Naive thymus-derived CD8-positive, alpha-beta T cell (primary cell): ENCODE measurements at regions not wholly inside any gene's neighbourhood (a gene's known extent, or its start where the extent isn't known, plus 50 kb on each side); places are given as distances from the start of the nearest gene placed in this dataset.

Experiments used
- ATAC-seq, 2 donors: fragments of 150-1000 bp; cut with Tn5 transposase in 1 of 2; sonication (Bioruptor Pico), chemical (Tn5 transposase) in 1 of 2; 1 replicate in 1 of 2; 2 replicates in 1 of 2; pipeline ENCODE4 v1.10.0; 2021; ENCODE audit warnings: mild to moderate bottlenecking in 2 of 2, moderate library complexity in 2 of 2
- POLR2A ChIA-PET: fragments of 350-600 bp; sonication (Branson Sonifier 250); formaldehyde crosslinking; loops from one replicate; lab custom pipeline; 2021; ENCODE audit warnings: antibody characterized with exemption; lab: Charles Lee
- DNase-seq, 10 donors: peaks; one replicate each; pipeline versions ENCODE4 v3.0.0 to v3.0.0-alpha.2; 2020 to 2022
- H3K27ac Mint-ChIP-seq, 10 donors: one replicate each; pipeline ENCODE4 v1.8.0; 2020 to 2022; ENCODE audit warnings: mild to moderate bottlenecking in 10 of 10, mixed read lengths in 10 of 10, moderate library complexity in 4 of 10, inconsistent platforms in 1 of 10
- H3K27me3 Mint-ChIP-seq, 5 donors: one replicate each; pipeline ENCODE4 v1.8.0; 2021 to 2022; ENCODE audit warnings: mixed read lengths in 5 of 5
- H3K36me3 Mint-ChIP-seq, 3 donors: one replicate each; pipeline ENCODE4 v1.8.0; 2020 to 2022; ENCODE audit warnings: mixed read lengths in 3 of 3, mild to moderate bottlenecking in 2 of 3, inconsistent platforms in 1 of 3
- H3K4me1 Mint-ChIP-seq, 4 donors: one replicate each; pipeline ENCODE4 v1.8.0; 2021 to 2022; ENCODE audit warnings: mixed read lengths in 4 of 4
- H3K4me3 Mint-ChIP-seq, 10 donors: one replicate each; pipeline ENCODE4 v1.8.0; 2020 to 2022; ENCODE audit warnings: mild to moderate bottlenecking in 10 of 10, mixed read lengths in 10 of 10, moderate library complexity in 6 of 10, inconsistent platforms in 1 of 10
- H3K9me3 Mint-ChIP-seq, 9 donors: one replicate each; pipeline ENCODE4 v1.8.0; 2020 to 2022; ENCODE audit warnings: mixed read lengths in 9 of 9, mild to moderate bottlenecking in 3 of 9, inconsistent platforms in 1 of 9, moderate library complexity in 1 of 9

GRCh38 chr2:239728751-239729150 lies 296.4 kb downstream of the NDUFA10 start:
- no peaks in the 10 kb centered on the region for H3K36me3 Mint-ChIP-seq
- ATAC-seq (no peak), DNase-seq (peak in 1 of 10 donors; percentile 47)
- H3K9me3 Mint-ChIP-seq = no peaks in the 10 kb centered on the region
- POLR2A ChIA-PET = no interaction called here
- peaks cover 0 to 5% (median 0%) of the 10 kb centered on the region in 5 donors for H3K27me3 Mint-ChIP-seq
- peaks cover 0 to 5% (median 0%) of the 10 kb centered on the region in 4 donors for H3K4me1 Mint-ChIP-seq
- H3K27ac Mint-ChIP-seq = no peak overlapping the region
- no peak overlapping the region for H3K4me3 Mint-ChIP-seq

- Mint-ChIP-seq H3K4me3 (no peak overlapping the region), H3K27ac (peak overlapping the region in 1 of 10 donors; percentile 50), H3K9me3 (no peaks in the 10 kb centered on the region), H3K27me3 (peaks cover 0 to 5% (median 0%) of the 10 kb centered on the region in 5 donors), H3K36me3 (no peaks in the 10 kb centered on the region), H3K4me1 (peaks cover 0 to 5% (median 0%) of the 10 kb centered on the region in 4 donors)
- POLR2A ChIA-PET = no interaction called here
- no peak for ATAC-seq
- DNase-seq = peak in 1 of 10 donors; percentile 59
Observed at GRCh38 chr2:239727776-239728600, 297.2 kb downstream of the NDUFA10 start.

- ATAC-seq (no peak), DNase-seq (peak in 1 of 10 donors; percentile 46)
- POLR2A ChIA-PET = no interaction called here
Observed at GRCh38 chr2:239727182-239727775, 297.9 kb downstream of the NDUFA10 start.

GRCh38 chr2:239726631-239727181 lies 298.4 kb downstream of the NDUFA10 start:
- no peaks in the 10 kb centered on the region for H3K9me3 Mint-ChIP-seq
- ATAC-seq (no peak), DNase-seq (no peak)
- H3K27ac Mint-ChIP-seq = no peak overlapping the region
- peaks cover 0 to 5% (median 0%) of the 10 kb centered on the region in 4 donors for H3K4me1 Mint-ChIP-seq
- H3K27me3 Mint-ChIP-seq = peaks cover 0 to 5% (median 0%) of the 10 kb centered on the region in 5 donors
- POLR2A ChIA-PET = no interaction called here
- H3K4me3 Mint-ChIP-seq = no peak overlapping the region
- H3K36me3 Mint-ChIP-seq = no peaks in the 10 kb centered on the region

More at GRCh38 chr2:239727182-239727775, 297.9 kb downstream of the NDUFA10 start:
- H3K9me3 Mint-ChIP-seq = no peaks in the 10 kb centered on the region
- no peaks in the 10 kb centered on the region for H3K36me3 Mint-ChIP-seq
- H3K27me3 Mint-ChIP-seq = peaks cover 0 to 5% (median 0%) of the 10 kb centered on the region in 5 donors
- peaks cover 0 to 5% (median 0%) of the 10 kb centered on the region in 4 donors for H3K4me1 Mint-ChIP-seq
- H3K27ac Mint-ChIP-seq = peak overlapping the region in 1 of 10 donors; percentile 50
- H3K4me3 Mint-ChIP-seq = no peak overlapping the region

- no peaks in the 10 kb centered on the region for H3K36me3 Mint-ChIP-seq
- H3K27ac Mint-ChIP-seq = no peak overlapping the region
- DNase-seq = no peak
- H3K9me3 Mint-ChIP-seq = no peaks in the 10 kb centered on the region
- peaks cover 0 to 4% (median 0%) of the 10 kb centered on the region in 4 donors for H3K4me1 Mint-ChIP-seq
- H3K4me3 Mint-ChIP-seq = no peak overlapping the region
- POLR2A ChIA-PET = no interaction called here
- H3K27me3 Mint-ChIP-seq = peaks cover 0 to 3% (median 0%) of the 10 kb centered on the region in 5 donors
- ATAC-seq = no peak
Observed at GRCh38 chr2:239726091-239726591, 299.0 kb downstream of the NDUFA10 start.

- POLR2A ChIA-PET = no interaction called here
- H3K4me1 Mint-ChIP-seq = peaks cover 0 to 2% (median 0%) of the 10 kb centered on the region in 4 donors
- no peaks in the 10 kb centered on the region for H3K9me3 Mint-ChIP-seq
- ATAC-seq = no peak
- H3K27me3 Mint-ChIP-seq = no peaks in the 10 kb centered on the region
- no peak for DNase-seq
- no peaks in the 10 kb centered on the region for H3K36me3 Mint-ChIP-seq
- H3K4me3 Mint-ChIP-seq = no peak overlapping the region
- no peak overlapping the region for H3K27ac Mint-ChIP-seq
Observed at GRCh38 chr2:239725551-239725890, 299.6 kb downstream of the NDUFA10 start.

- Mint-ChIP-seq H3K27me3 (no peaks in the 10 kb centered on the region), H3K27ac (no peak overlapping the region), H3K4me1 (peaks cover 0 to 2% (median 0%) of the 10 kb centered on the region in 4 donors), H3K9me3 (no peaks in the 10 kb centered on the region), H3K36me3 (no peaks in the 10 kb centered on the region), H3K4me3 (no peak overlapping the region)
- POLR2A ChIA-PET = no interaction called here
- DNase-seq (no peak), ATAC-seq (no peak)
Observed at GRCh38 chr2:239724851-239725550, 300.1 kb downstream of the NDUFA10 start.

GRCh38 chr2:239724194-239724849 lies 300.8 kb downstream of the NDUFA10 start:
- Mint-ChIP-seq H3K27me3 (no peaks in the 10 kb centered on the region), H3K4me1 (peaks cover 0 to 2% (median 0%) of the 10 kb centered on the region in 4 donors), H3K27ac (no peak overlapping the region), H3K9me3 (no peaks in the 10 kb centered on the region), H3K4me3 (no peak overlapping the region), H3K36me3 (no peaks in the 10 kb centered on the region)
- ATAC-seq (no peak), DNase-seq (peak in 1 of 10 donors; percentile 10)
- POLR2A ChIA-PET = no interaction called here

- H3K27ac Mint-ChIP-seq = peak overlapping the region in 1 of 10 donors; percentile 59
Observed at GRCh38 chr2:239723486-239724193, 301.5 kb downstream of the NDUFA10 start.

GRCh38 chr2:239722760-239723470 lies 302.2 kb downstream of the NDUFA10 start:
- Mint-ChIP-seq H3K4me3 (no peak overlapping the region), H3K9me3 (no peaks in the 10 kb centered on the region), H3K4me1 (peaks cover 0 to 2% (median 0%) of the 10 kb centered on the region in 4 donors), H3K27ac (no peak overlapping the region), H3K36me3 (no peaks in the 10 kb centered on the region), H3K27me3 (no peaks in the 10 kb centered on the region)
- POLR2A ChIA-PET = no interaction called here
- DNase-seq (no peak), ATAC-seq (no peak)

More at GRCh38 chr2:239723486-239724193, 301.5 kb downstream of the NDUFA10 start:
- DNase-seq = no peak
- no peak overlapping the region for H3K4me3 Mint-ChIP-seq
- no peaks in the 10 kb centered on the region for H3K36me3 Mint-ChIP-seq
- H3K4me1 Mint-ChIP-seq = peaks cover 0 to 2% (median 0%) of the 10 kb centered on the region in 4 donors
- ATAC-seq = no peak
- no peaks in the 10 kb centered on the region for H3K9me3 Mint-ChIP-seq
- POLR2A ChIA-PET = no interaction called here
- H3K27me3 Mint-ChIP-seq = no peaks in the 10 kb centered on the region

GRCh38 chr2:239721991-239722759 lies 303.0 kb downstream of the NDUFA10 start:
- Mint-ChIP-seq H3K27me3 (no peaks in the 10 kb centered on the region), H3K4me3 (no peak overlapping the region), H3K36me3 (no peaks in the 10 kb centered on the region), H3K4me1 (peaks cover 0 to 2% (median 0%) of the 10 kb centered on the region in 4 donors), H3K27ac (no peak overlapping the region), H3K9me3 (no peaks in the 10 kb centered on the region)
- no peak for DNase-seq
- POLR2A ChIA-PET = no interaction called here
- no peak for ATAC-seq
